PFSK-1 (cell line): ENCODE measurements at regions not wholly inside any gene's neighbourhood (a gene's known extent, or its start where the extent isn't known, plus 50 kb on each side); places are given as distances from the start of the nearest gene placed in this dataset.

ENCODE experiments used
- FOXP2 ChIP-seq: optimal IDR thresholded peaks from 2 replicates; pipeline ENCODE3; 2011; ENCODE audit warnings: borderline replicate concordance, control low read depth, inconsistent platforms; ENCODE audit not compliant: insufficient read depth; ENCODE audit errors: extremely low read length, extremely low read depth
- POLR2AphosphoS5 ChIP-seq: IDR thresholded peaks from 2 replicates; pipeline ENCODE4 v1.6.1; 2012; ENCODE audit warnings: low read depth, mild to moderate bottlenecking, control low read depth, low read length, moderate library complexity
- SIN3A ChIP-seq: IDR thresholded peaks from 2 replicates; pipeline ENCODE4 v1.6.1; 2012; ENCODE audit warnings: mild to moderate bottlenecking, low read length, moderate library complexity, borderline replicate concordance; ENCODE audit not compliant: insufficient read depth
- TAF1 ChIP-seq: IDR thresholded peaks from 2 replicates; pipeline ENCODE4 v1.6.1; 2012; ENCODE audit warnings: low read length, control low read depth, borderline replicate concordance; ENCODE audit not compliant: insufficient read depth
- TF ChIP-seq, protein P1 (sequence below), 2 experiments: IDR thresholded peaks; 2 replicates each; pipeline versions ENCODE4 v1.6.1 to v1.8.0; 2011 to 2012; ENCODE audit warnings: low read depth in 2 of 2, low read length in 2 of 2, control low read depth in 1 of 2, inconsistent platforms in 1 of 2, mild to moderate bottlenecking in 1 of 2, moderate library complexity in 1 of 2; ENCODE audit not compliant: insufficient read depth in 1 of 2

DNA sequence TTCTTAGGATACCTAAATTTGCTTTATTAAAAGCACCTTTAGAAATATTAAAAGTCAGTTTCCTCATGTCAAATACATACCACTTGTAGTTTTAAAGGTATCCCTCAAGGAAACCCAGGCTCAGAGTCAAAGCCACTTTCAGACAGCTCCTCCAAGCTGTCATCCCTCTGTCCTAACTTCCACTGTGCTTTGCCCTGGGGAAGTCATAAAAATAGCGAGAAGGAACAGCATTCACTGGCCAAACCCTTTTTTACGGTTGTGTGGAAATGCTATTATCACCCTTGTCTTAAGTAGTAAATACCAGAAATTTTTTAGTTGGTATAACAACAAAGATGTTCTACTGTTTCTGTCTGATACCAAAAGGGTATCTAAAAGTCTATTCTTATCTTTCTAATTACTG lies 680.5 kb downstream of the ZEB2 start:
- TF ChIP-seq, protein P1, sequence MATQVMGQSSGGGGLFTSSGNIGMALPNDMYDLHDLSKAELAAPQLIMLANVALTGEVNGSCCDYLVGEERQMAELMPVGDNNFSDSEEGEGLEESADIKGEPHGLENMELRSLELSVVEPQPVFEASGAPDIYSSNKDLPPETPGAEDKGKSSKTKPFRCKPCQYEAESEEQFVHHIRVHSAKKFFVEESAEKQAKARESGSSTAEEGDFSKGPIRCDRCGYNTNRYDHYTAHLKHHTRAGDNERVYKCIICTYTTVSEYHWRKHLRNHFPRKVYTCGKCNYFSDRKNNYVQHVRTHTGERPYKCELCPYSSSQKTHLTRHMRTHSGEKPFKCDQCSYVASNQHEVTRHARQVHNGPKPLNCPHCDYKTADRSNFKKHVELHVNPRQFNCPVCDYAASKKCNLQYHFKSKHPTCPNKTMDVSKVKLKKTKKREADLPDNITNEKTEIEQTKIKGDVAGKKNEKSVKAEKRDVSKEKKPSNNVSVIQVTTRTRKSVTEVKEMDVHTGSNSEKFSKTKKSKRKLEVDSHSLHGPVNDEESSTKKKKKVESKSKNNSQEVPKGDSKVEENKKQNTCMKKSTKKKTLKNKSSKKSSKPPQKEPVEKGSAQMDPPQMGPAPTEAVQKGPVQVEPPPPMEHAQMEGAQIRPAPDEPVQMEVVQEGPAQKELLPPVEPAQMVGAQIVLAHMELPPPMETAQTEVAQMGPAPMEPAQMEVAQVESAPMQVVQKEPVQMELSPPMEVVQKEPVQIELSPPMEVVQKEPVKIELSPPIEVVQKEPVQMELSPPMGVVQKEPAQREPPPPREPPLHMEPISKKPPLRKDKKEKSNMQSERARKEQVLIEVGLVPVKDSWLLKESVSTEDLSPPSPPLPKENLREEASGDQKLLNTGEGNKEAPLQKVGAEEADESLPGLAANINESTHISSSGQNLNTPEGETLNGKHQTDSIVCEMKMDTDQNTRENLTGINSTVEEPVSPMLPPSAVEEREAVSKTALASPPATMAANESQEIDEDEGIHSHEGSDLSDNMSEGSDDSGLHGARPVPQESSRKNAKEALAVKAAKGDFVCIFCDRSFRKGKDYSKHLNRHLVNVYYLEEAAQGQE (IDR thresholded peaks at IDR 0.05; ENCODE audit: insufficient read depth in 1 of 2, low read depth in 2 of 2, low read length in 2 of 2), result no peak
- TF ChIP-seq SIN3A (no peak), FOXP2 (no peak), POLR2AphosphoS5 (no peak), TAF1 (no peak)

DNA sequence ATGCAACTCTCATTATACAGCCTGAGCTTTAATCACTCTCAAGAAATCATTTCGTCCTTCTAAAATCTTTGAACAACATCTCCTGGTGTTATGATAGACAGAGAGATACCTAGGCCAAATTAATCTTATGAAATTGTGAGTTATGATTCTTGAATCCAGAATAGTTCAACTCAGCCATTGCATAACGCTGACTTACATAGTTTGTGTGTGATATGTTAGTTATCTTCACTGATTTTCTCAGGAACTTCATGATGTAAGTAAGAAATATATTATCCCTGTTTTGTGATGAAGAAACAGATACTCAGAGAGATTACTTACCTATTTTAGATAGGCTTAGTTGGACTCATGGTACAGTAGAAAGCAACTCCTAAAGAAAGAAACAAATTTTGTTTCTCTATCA lies 684.4 kb downstream of the ZEB2 start:
- no peak for TF ChIP-seq FOXP2
- TF ChIP-seq POLR2AphosphoS5, result no peak
- TF ChIP-seq SIN3A, result no peak
- no peak for TF ChIP-seq TAF1
- TF ChIP-seq, protein P1 (IDR thresholded peaks at IDR 0.05; ENCODE audit: insufficient read depth in 1 of 2, low read depth in 2 of 2, low read length in 2 of 2), result no peak

DNA sequence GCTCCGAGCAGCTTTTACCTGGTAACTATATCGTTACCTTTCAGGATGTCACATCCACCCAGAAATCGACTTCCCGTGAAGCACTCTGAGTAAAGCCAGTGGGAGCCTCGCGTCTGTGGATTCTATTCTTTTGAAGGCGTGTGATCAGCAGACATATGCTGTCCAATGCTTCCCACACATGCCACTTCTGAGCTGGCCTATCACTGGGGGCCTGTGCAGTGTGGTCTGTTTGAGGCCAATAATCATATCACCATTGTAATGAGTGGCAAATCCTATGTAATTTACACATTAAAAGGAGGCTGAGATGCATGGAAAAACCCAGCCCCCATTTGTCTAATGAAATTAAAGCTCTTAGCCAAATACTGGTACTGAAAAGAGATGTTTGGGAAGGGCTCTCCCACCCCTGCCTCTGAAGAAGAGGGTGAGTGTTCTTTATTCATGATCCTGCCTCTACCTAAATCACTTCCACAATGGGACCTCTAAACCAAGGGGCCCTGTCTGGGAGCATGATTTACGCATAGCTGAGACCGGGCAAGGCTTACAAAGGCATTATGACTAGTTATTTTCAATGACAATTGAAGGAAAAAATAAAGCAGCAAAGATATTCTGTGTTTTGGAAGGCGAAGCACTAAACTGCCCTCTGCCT lies 686.8 kb downstream of the ZEB2 start:
- no peak for TF ChIP-seq SIN3A
- TF ChIP-seq TAF1, result no peak
- no peak for TF ChIP-seq FOXP2
- TF ChIP-seq POLR2AphosphoS5, result no peak
- TF ChIP-seq, protein P1 (IDR thresholded peaks at IDR 0.05; ENCODE audit: insufficient read depth in 1 of 2, low read depth in 2 of 2, low read length in 2 of 2), result no peak

DNA sequence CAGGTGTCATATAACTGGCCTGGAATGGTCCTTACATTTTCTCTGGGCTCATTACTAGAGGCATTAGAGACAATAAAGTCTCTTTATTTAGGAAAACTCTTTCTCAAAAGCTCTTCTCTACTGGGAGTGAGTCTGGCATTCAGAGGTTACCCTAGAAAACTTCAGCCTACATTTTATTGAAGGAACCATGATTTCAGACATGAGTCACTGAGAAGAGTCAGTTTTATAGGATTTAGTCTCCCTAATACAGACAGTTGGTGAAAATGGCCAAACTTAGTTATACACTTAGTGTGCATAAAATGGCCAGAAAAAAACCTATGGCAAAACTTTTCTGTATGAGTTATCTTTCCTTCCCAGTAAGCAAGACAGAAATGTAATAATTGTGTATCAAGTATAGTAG lies 689.4 kb downstream of the ZEB2 start:
- TF ChIP-seq TAF1, result no peak
- TF ChIP-seq, protein P1 (IDR thresholded peaks at IDR 0.05; ENCODE audit: insufficient read depth in 1 of 2, low read depth in 2 of 2, low read length in 2 of 2), result no peak
- TF ChIP-seq SIN3A, result no peak
- TF ChIP-seq FOXP2, result no peak
- no peak for TF ChIP-seq POLR2AphosphoS5
